ENCODE measurements at regions not wholly inside any gene's neighbourhood (a gene's known extent, or its start where the extent isn't known, plus 50 kb on each side); places are given as distances from the start of the nearest gene placed in this dataset.

- TF ChIP-seq POLR2AphosphoS5 (IDR thresholded peaks at IDR 0.05) (no peak), POLR2A (IDR thresholded peaks at IDR 0.05) (no peak)
- TF ChIP-seq, protein P1, sequence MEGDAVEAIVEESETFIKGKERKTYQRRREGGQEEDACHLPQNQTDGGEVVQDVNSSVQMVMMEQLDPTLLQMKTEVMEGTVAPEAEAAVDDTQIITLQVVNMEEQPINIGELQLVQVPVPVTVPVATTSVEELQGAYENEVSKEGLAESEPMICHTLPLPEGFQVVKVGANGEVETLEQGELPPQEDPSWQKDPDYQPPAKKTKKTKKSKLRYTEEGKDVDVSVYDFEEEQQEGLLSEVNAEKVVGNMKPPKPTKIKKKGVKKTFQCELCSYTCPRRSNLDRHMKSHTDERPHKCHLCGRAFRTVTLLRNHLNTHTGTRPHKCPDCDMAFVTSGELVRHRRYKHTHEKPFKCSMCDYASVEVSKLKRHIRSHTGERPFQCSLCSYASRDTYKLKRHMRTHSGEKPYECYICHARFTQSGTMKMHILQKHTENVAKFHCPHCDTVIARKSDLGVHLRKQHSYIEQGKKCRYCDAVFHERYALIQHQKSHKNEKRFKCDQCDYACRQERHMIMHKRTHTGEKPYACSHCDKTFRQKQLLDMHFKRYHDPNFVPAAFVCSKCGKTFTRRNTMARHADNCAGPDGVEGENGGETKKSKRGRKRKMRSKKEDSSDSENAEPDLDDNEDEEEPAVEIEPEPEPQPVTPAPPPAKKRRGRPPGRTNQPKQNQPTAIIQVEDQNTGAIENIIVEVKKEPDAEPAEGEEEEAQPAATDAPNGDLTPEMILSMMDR (IDR thresholded peaks at IDR 0.05): no peak
These were observed 62.6 kb upstream of the HS6ST1 start for GRCh38 chr2:128380961-128381938.

Measured in prostate gland (tissue), 2 donors.